ENCODE measurements at regions not wholly inside any gene's neighbourhood (a gene's known extent, or its start where the extent isn't known, plus 50 kb on each side); places are given as distances from the start of the nearest gene placed in this dataset.

DNA sequence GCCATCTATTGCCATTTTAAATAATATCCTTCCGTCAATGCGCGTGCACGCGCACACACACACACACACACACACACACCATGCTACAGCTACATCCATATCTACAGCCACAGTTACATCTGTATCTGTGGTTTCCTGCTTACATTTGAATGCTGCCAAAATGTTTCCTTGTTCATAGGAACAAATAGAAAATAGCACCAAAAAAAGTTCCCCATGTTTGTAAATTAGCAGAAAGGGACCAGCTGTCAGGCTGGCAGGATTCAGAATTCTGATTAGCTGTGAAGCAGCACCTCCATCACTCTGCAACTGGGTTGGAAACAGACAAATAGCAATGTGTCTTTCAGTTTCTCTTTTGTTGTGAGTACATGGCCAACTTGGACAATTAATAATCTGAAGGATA lies 601.5 kb downstream of the IRX1 start:
- DNase-seq (ENCODE audit: low read depth), result no peak
- H3K4me3 ChIP-seq (ENCODE audit: control insufficient read depth, low read depth, low read length), result no peak overlapping the region
- TF ChIP-seq, protein P1, sequence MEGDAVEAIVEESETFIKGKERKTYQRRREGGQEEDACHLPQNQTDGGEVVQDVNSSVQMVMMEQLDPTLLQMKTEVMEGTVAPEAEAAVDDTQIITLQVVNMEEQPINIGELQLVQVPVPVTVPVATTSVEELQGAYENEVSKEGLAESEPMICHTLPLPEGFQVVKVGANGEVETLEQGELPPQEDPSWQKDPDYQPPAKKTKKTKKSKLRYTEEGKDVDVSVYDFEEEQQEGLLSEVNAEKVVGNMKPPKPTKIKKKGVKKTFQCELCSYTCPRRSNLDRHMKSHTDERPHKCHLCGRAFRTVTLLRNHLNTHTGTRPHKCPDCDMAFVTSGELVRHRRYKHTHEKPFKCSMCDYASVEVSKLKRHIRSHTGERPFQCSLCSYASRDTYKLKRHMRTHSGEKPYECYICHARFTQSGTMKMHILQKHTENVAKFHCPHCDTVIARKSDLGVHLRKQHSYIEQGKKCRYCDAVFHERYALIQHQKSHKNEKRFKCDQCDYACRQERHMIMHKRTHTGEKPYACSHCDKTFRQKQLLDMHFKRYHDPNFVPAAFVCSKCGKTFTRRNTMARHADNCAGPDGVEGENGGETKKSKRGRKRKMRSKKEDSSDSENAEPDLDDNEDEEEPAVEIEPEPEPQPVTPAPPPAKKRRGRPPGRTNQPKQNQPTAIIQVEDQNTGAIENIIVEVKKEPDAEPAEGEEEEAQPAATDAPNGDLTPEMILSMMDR (IDR thresholded peaks at IDR 0.05; ENCODE audit: control insufficient read depth, insufficient read depth, low read depth, low read length, missing control alignments), result no peak

DNA sequence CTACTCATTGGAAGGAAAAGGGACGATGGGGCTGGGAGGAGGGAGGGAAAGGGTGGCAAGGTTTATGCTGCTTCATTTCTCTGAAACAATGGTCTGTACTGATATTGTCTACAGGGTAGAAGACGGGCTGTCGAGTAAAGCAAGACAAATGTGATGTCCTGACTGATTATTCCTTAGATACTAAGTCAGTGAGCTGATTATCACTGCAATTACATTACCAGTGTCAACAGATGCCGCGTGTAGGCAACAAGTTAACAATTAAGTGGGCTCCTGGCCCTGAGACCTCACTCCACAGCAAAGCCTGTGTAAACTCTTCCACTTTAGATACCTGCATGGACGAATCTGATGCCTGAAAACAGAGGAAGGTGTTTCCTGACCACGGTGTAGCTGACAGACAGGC lies 602.8 kb downstream of the IRX1 start:
- TF ChIP-seq, protein P1 (IDR thresholded peaks at IDR 0.05; ENCODE audit: control insufficient read depth, insufficient read depth, low read depth, low read length, missing control alignments), result no peak
- no peak for DNase-seq (ENCODE audit: low read depth)
- no peak overlapping the region for H3K4me3 ChIP-seq (ENCODE audit: control insufficient read depth, low read depth, low read length)

DNA sequence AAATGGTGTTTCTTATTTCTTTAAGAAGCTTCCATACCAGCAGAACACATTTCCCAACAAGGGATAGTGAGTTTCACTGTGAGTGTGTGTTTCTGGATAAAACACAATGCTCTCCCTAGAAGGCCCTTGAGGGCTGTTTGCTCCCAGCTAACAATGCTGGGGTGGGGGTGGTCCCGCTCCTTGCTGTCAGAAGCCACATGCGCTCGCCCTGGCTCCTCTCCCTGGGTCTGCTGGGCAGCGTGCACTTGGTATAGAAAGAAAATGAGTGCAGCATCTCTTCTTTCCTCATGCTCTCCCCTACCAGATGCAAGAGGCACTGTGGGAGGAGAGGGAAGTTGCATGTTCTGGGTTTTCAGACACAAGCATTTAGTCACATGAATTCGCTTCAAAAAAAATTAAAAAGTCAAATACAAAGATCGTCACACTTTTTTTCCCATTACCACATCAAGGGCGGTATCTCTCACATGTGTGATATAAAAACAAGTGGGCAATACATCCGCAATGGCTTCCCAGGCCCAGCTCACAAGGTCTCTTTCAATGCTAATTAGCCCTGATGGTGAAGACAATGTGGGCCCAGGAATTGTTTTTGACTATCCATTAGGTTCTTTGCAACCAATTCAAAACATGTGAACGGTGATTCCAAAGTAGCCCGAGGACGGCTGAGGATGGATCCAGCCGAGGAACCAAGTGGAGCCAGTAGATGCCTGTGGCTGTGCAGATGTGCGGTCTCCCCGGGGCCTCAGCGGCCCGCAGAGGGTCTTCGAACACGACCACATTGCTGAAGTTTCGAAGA lies 603.6 kb downstream of the IRX1 start:
- TF ChIP-seq, protein P1 (IDR thresholded peaks at IDR 0.05; ENCODE audit: control insufficient read depth, insufficient read depth, low read depth, low read length, missing control alignments), result no peak
- no peak overlapping the region for H3K4me3 ChIP-seq (ENCODE audit: control insufficient read depth, low read depth, low read length)
- no peak for DNase-seq (ENCODE audit: low read depth)

DNA sequence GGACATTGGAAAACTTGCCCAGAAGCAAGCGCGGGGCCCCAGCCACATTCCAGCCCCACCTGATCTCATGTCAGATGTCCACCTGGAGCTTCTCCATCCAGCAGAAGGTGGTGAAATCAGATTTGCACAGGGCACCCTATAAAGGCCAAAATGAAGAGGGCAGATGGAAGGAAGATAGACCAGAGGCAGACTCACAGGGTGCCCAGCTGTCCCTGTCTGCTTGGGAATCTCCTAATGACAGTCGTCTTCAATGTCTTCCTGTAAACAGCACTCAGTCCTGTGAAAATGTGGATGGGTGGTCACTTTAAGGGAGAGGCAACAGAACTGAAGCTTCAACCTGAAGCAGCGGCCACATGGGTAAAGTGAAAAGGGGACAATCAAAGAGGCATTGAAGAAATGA lies 607.5 kb downstream of the IRX1 start:
- TF ChIP-seq, protein P1 (IDR thresholded peaks at IDR 0.05; ENCODE audit: control insufficient read depth, insufficient read depth, low read depth, low read length, missing control alignments), result no peak
- no peak overlapping the region for H3K4me3 ChIP-seq (ENCODE audit: control insufficient read depth, low read depth, low read length)
- DNase-seq (ENCODE audit: low read depth), result no peak

DNA sequence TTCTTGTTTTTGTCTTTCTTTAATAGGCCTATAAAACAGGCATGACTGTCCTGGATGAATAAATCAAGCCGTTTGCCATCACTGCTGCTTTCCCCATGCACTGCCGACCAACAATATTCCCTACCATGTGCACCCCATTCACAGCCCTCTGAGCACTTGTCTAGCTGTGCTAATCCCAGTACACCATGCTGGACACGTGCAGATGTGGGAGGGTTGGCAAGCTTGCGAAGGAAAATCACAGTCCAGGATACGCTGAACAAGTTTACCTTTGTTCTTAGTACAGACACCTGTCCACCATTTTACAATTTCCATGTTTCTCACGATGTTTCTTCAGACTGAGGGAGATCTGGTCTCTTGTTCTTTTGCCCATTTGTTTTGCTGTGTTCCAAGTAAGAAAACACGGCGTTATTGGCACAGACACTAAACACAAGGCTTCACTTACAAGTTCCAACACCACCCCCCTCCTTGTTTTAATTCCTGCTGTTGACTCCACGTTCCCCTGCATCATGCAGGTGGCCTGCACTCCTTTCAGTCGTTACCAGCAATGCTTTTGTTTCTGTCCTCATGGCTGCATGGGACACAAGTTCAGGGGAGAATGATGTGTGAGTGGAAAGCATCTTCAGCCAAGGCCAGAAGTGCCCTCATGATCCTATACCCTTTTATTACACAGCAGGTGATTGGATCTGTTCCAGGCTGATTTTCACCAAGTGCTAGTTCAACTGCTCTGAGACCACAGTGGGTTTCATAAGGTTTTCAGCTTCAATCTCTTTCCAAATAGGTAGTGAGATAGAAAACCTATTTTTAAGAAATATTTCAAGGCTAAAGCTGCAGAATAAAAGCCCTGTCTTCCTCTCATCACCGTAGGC lies 608.9 kb downstream of the IRX1 start:
- H3K4me3 ChIP-seq (ENCODE audit: control insufficient read depth, low read depth, low read length), result no peak overlapping the region
- DNase-seq (ENCODE audit: low read depth), result no peak
- TF ChIP-seq, protein P1 (IDR thresholded peaks at IDR 0.05; ENCODE audit: control insufficient read depth, insufficient read depth, low read depth, low read length, missing control alignments), result no peak

DNA sequence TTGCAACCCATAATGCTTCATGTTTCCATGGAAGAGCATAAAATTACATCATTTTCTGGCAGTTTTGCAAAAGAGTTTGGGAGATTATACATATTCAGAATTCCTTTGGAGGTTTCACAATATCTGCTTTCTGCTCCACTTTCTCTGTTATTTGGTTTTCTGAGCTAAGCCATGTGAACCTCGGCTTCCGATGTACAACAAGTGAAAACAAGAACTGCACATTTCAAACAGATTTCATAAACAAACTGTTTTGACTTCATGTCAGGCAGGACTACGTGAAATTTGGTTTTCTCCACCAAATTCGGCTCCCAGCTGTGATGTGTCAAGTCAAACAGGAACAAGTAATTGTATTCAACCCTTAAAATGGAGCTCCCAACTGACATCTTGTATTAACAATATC lies 609.8 kb downstream of the IRX1 start:
- no peak overlapping the region for H3K4me3 ChIP-seq (ENCODE audit: control insufficient read depth, low read depth, low read length)
- DNase-seq (ENCODE audit: low read depth), result no peak
- TF ChIP-seq, protein P1 (IDR thresholded peaks at IDR 0.05; ENCODE audit: control insufficient read depth, insufficient read depth, low read depth, low read length, missing control alignments), result no peak

All from AG09309 (cell line).